ENCODE measurements at regions not wholly inside any gene's neighbourhood (a gene's known extent, or its start where the extent isn't known, plus 50 kb on each side); places are given as distances from the start of the nearest gene placed in this dataset.
A peak's percentile ranks its signal among the peaks of the same experiment; 100 is the strongest.
"Not testable (repeated sequence)": the region's sequence is repeated elsewhere in the genome, so short reads cannot be mapped to it uniquely, and the experiment has no call there.

GRCh38 chr1:220430059-220430458, 97.9 kb upstream of the MARK1 start:
- TF ChIP-seq CTCF (IDR thresholded peaks at IDR 0.05), result no peak
- no peak for TF ChIP-seq POLR2A (IDR thresholded peaks at IDR 0.05)
- TF ChIP-seq POLR2AphosphoS5 (IDR thresholded peaks at IDR 0.05), result no peak
- intact Hi-C loops (cut with DNase I; ENCODE audit: low total_unique reads), result no loop called here
- no peaks in the 10 kb centered on the region for H3K36me3 ChIP-seq
- H3K9me3 ChIP-seq, result no peaks in the 10 kb centered on the region
- H3K27me3 ChIP-seq, result no peaks in the 10 kb centered on the region
- DNase-seq (ENCODE audit: low spot score in 2 of 2), result no peak
- no peaks in the 10 kb centered on the region for H3K4me1 ChIP-seq
- no peak overlapping the region for H3K27ac ChIP-seq
- no peak overlapping the region for H3K4me3 ChIP-seq

DNA sequence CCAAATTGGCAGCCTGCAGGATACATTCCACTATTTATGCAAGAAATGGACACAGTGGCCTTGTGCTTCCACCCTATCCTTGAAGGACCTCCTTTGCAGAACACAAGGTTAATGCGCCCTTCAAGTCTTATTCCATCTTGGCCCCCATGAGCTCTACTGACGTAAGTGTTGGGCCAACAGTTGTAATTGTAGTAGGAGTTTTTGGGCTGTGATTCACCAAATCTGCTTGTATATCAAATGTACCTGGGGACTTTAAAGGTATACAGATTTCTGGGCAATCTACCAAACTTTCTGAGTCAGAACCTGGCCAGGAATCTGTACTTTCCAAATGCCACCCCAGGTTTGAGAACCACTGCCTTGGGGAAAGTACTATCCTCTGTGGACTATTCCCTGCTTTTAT, 100.9 kb upstream of the MARK1 start:
- TF ChIP-seq POLR2AphosphoS5 (IDR thresholded peaks at IDR 0.05), result no peak
- no peak for TF ChIP-seq POLR2A (IDR thresholded peaks at IDR 0.05)
- TF ChIP-seq CTCF (IDR thresholded peaks at IDR 0.05), result no peak
- peak in 1 of 2 donors; percentile 24 for DNase-seq (ENCODE audit: low spot score in 2 of 2)
- intact Hi-C loops (cut with DNase I; ENCODE audit: low total_unique reads), result no loop called here

GRCh38 chr1:220425852-220426251, 102.1 kb upstream of the MARK1 start:
- DNase-seq (ENCODE audit: low spot score in 2 of 2), result no peak
- no peaks in the 10 kb centered on the region for H3K36me3 ChIP-seq
- intact Hi-C loops (cut with DNase I; ENCODE audit: low total_unique reads), result no loop called here
- TF ChIP-seq POLR2AphosphoS5 (IDR thresholded peaks at IDR 0.05) (no peak), POLR2A (IDR thresholded peaks at IDR 0.05) (no peak), CTCF (IDR thresholded peaks at IDR 0.05) (no peak)
- H3K4me3 ChIP-seq, result no peak overlapping the region
- no peak overlapping the region for H3K27ac ChIP-seq
- no peaks in the 10 kb centered on the region for H3K27me3 ChIP-seq
- H3K4me1 ChIP-seq, result no peaks in the 10 kb centered on the region
- no peaks in the 10 kb centered on the region for H3K9me3 ChIP-seq

More for the DNA sequence above, 100.9 kb upstream of the MARK1 start:
- no peaks in the 10 kb centered on the region for H3K4me1 ChIP-seq
- no peaks in the 10 kb centered on the region for H3K9me3 ChIP-seq
- no peak overlapping the region for H3K4me3 ChIP-seq
- H3K27ac ChIP-seq, result no peak overlapping the region
- no peaks in the 10 kb centered on the region for H3K27me3 ChIP-seq
- H3K36me3 ChIP-seq, result no peaks in the 10 kb centered on the region

DNA sequence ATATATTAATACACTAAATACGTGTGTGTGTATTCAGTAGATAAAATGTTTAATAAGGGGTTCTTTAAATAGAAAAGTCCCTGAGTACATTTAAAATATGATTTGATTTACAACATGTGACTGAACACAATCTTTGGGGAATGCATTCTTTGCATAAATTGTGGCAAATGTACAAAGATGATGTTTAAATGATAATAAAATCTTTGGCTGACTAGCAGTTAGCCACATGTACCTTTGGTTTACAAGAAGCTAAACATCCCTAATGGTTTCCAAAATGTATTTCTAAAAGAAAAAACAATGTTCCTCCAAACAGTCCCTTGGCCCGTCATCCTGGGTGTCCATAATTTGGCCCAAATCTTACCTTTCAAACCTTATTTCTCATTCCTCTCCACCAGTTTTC, 106.4 kb upstream of the MARK1 start:
- Histone ChIP-seq H3K27me3 (no peaks in the 10 kb centered on the region), H3K4me1 (no peaks in the 10 kb centered on the region), H3K4me3 (no peak overlapping the region), H3K27ac (no peak overlapping the region), H3K9me3 (no peaks in the 10 kb centered on the region), H3K36me3 (no peaks in the 10 kb centered on the region)
- no peak for DNase-seq (ENCODE audit: low spot score in 2 of 2)
- TF ChIP-seq CTCF (IDR thresholded peaks at IDR 0.05), result no peak
- no peak for TF ChIP-seq POLR2AphosphoS5 (IDR thresholded peaks at IDR 0.05)
- TF ChIP-seq POLR2A (IDR thresholded peaks at IDR 0.05), result no peak
- intact Hi-C loops (cut with DNase I; ENCODE audit: low total_unique reads), result loop anchor here (2.0 kb wide), 1 partner anchor 65 kb away; no protein-coding TSS in a partner anchor

- TF ChIP-seq POLR2A (IDR thresholded peaks at IDR 0.05) (no peak), CTCF (IDR thresholded peaks at IDR 0.05) (no peak), POLR2AphosphoS5 (IDR thresholded peaks at IDR 0.05) (no peak)
- no peak for DNase-seq (ENCODE audit: low spot score in 2 of 2)
- H3K27ac ChIP-seq, result no peak overlapping the region
- no peaks in the 10 kb centered on the region for H3K9me3 ChIP-seq
- H3K4me1 ChIP-seq, result no peaks in the 10 kb centered on the region
- no peak overlapping the region for H3K4me3 ChIP-seq
- no peaks in the 10 kb centered on the region for H3K27me3 ChIP-seq
- intact Hi-C loops (cut with DNase I; ENCODE audit: low total_unique reads), result loop anchor here (2.0 kb wide), 1 partner anchor 64 kb away; no protein-coding TSS in a partner anchor
- H3K36me3 ChIP-seq, result no peaks in the 10 kb centered on the region
Observed at GRCh38 chr1:220420726-220421125, 107.2 kb upstream of the MARK1 start.

DNA sequence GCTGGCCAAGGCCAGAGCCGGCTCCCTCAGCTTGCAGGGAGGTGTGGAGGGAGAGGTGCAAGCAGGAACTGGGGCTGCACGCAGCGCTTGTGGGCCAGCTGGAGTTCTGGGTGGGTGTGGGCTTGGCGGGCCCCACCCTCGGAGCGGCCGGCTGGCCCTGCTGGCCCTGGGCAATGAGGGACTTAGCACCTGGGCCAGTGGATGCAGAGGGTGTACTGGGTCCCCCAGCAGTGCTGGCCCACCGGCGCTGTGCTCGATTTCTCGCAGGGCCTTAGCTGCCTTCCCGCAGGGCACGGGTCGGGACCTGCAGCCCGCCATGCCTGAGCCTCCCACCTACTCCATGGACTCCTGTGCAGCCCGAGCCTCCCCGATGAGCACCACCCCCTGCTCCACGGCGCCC, 115.6 kb upstream of the MARK1 start:
- H3K4me3 ChIP-seq; H3K4me1 ChIP-seq; H3K36me3 ChIP-seq; intact Hi-C loops (cut with DNase I; ENCODE audit: low total_unique reads); H3K27ac ChIP-seq; H3K9me3 ChIP-seq; H3K27me3 ChIP-seq; DNase-seq (ENCODE audit: low spot score in 2 of 2): not testable (repeated sequence)
